Endothelial cell (in vitro differentiated cells): ENCODE measurements at regions not wholly inside any gene's neighbourhood (a gene's known extent, or its start where the extent isn't known, plus 50 kb on each side); places are given as distances from the start of the nearest gene placed in this dataset.

Source experiments
- DNase-seq: peaks from one replicate; pipeline ENCODE4 v3.0.0; 2021; ENCODE audit warnings: low spot score
- H3K27ac Mint-ChIP-seq: one replicate; pipeline ENCODE4 v1.8.0; 2021; ENCODE audit warnings: mixed read lengths, inconsistent platforms; ENCODE audit not compliant: unreplicated experiment
- H3K27me3 Mint-ChIP-seq: one replicate; pipeline ENCODE4 v1.8.0; 2021; ENCODE audit warnings: mild to moderate bottlenecking, moderate library complexity, mixed read lengths, inconsistent platforms; ENCODE audit not compliant: unreplicated experiment
- H3K36me3 Mint-ChIP-seq: one replicate; pipeline ENCODE4 v1.8.0; 2021; ENCODE audit warnings: mild to moderate bottlenecking, low read depth, mixed read lengths, inconsistent platforms; ENCODE audit not compliant: unreplicated experiment
- H3K4me1 Mint-ChIP-seq: one replicate; pipeline ENCODE4 v1.8.0; 2021; ENCODE audit warnings: mild to moderate bottlenecking, mixed read lengths, inconsistent platforms; ENCODE audit not compliant: unreplicated experiment
- H3K4me3 Mint-ChIP-seq: one replicate; pipeline ENCODE4 v1.8.0; 2021; ENCODE audit warnings: mild to moderate bottlenecking, mixed read lengths, inconsistent platforms; ENCODE audit not compliant: unreplicated experiment
- H3K9me3 Mint-ChIP-seq: one replicate; pipeline ENCODE4 v1.8.0; 2021; ENCODE audit warnings: mixed read lengths, inconsistent platforms; ENCODE audit not compliant: unreplicated experiment
- CTCF ChIP-seq: fragments of 200-600 bp; sonication (generic); IDR thresholded peaks from one replicate; pipeline ENCODE4 v1.5.0; 2021; ENCODE audit warnings: antibody characterized with exemption; ENCODE audit not compliant: unreplicated experiment

GRCh38 chr10:123462756-123463155 lies 203.4 kb upstream of the GPR26 start:
- H3K27ac Mint-ChIP-seq, result no peak overlapping the region
- TF ChIP-seq CTCF, result no peak

GRCh38 chr10:123463181-123463580 lies 203.0 kb upstream of the GPR26 start:
- no peaks in the 10 kb centered on the region for H3K9me3 Mint-ChIP-seq
- TF ChIP-seq CTCF, result no peak
- peaks cover 8% of the 10 kb centered on the region for H3K4me1 Mint-ChIP-seq
- no peak overlapping the region for H3K4me3 Mint-ChIP-seq
- H3K27me3 Mint-ChIP-seq, result no peaks in the 10 kb centered on the region
- H3K36me3 Mint-ChIP-seq, result no peaks in the 10 kb centered on the region
- DNase-seq, result no peak
- no peak overlapping the region for H3K27ac Mint-ChIP-seq

More at GRCh38 chr10:123462756-123463155, 203.4 kb upstream of the GPR26 start:
- no peak overlapping the region for H3K4me3 Mint-ChIP-seq
- DNase-seq, result no peak
- H3K36me3 Mint-ChIP-seq, result no peaks in the 10 kb centered on the region
- no peaks in the 10 kb centered on the region for H3K27me3 Mint-ChIP-seq
- no peaks in the 10 kb centered on the region for H3K9me3 Mint-ChIP-seq
- peaks cover 8% of the 10 kb centered on the region for H3K4me1 Mint-ChIP-seq

GRCh38 chr10:123463698-123464097 lies 202.5 kb upstream of the GPR26 start:
- no peak overlapping the region for H3K4me3 Mint-ChIP-seq
- peaks cover 8% of the 10 kb centered on the region for H3K4me1 Mint-ChIP-seq
- no peak overlapping the region for H3K27ac Mint-ChIP-seq
- DNase-seq, result no peak
- no peaks in the 10 kb centered on the region for H3K36me3 Mint-ChIP-seq
- no peaks in the 10 kb centered on the region for H3K27me3 Mint-ChIP-seq
- TF ChIP-seq CTCF, result no peak
- no peaks in the 10 kb centered on the region for H3K9me3 Mint-ChIP-seq

- TF ChIP-seq CTCF, result no peak
- Mint-ChIP-seq H3K36me3 (no peaks in the 10 kb centered on the region), H3K27ac (no peak overlapping the region), H3K27me3 (no peaks in the 10 kb centered on the region), H3K4me3 (no peak overlapping the region), H3K9me3 (no peaks in the 10 kb centered on the region), H3K4me1 (peaks cover 8% of the 10 kb centered on the region)
- DNase-seq, result no peak
Measured at GRCh38 chr10:123464430-123465323, 201.5 kb upstream of the GPR26 start.

- H3K27me3 Mint-ChIP-seq, result peaks cover 3% of the 10 kb centered on the region
- H3K4me3 Mint-ChIP-seq, result no peak overlapping the region
- no peak for DNase-seq
- TF ChIP-seq CTCF, result no peak
- no peaks in the 10 kb centered on the region for H3K36me3 Mint-ChIP-seq
- no peaks in the 10 kb centered on the region for H3K9me3 Mint-ChIP-seq
- no peaks in the 10 kb centered on the region for H3K4me1 Mint-ChIP-seq
- no peak overlapping the region for H3K27ac Mint-ChIP-seq
Measured at GRCh38 chr10:123470336-123470921, 195.7 kb upstream of the GPR26 start.
